ENCODE measurements at regions not wholly inside any gene's neighbourhood (a gene's known extent, or its start where the extent isn't known, plus 50 kb on each side); places are given as distances from the start of the nearest gene placed in this dataset.

DNA sequence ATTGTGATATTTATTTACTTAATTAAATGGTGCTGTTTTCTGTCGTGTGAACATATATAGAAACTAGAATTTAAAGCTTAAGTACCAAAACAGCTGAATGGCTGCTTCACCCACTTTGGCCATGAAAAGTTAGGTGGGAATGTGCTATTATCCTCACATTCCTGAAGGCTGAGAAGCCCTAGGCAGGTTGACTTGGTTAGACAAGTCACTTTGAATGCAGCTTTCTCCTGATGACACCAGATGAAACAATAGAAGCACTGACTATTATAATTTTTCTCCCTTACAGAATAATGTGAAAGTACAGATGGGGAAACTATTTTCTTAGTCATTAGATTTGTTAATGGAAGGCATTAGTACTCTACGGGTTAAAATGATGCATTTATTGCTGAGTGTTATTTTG lies 65.1 kb upstream of the C5orf46 start:
- TF ChIP-seq SUZ12 (IDR thresholded peaks at IDR 0.05) (no peak), FOXA1 (IDR thresholded peaks at IDR 0.05) (no peak), FOXK2 (IDR thresholded peaks at IDR 0.05) (no peak), TARDBP (IDR thresholded peaks at IDR 0.05) (no peak), CTBP1 (IDR thresholded peaks at IDR 0.05; ENCODE audit: borderline replicate concordance) (no peak), ZNF384 (IDR thresholded peaks at IDR 0.05) (no peak), BHLHE40 (IDR thresholded peaks at IDR 0.05; ENCODE audit: borderline replicate concordance) (no peak), FOXM1 (IDR thresholded peaks at IDR 0.05; ENCODE audit: borderline replicate concordance) (no peak), L3MBTL2 (conservative IDR thresholded peaks at IDR 0.05) (no peak), ARNT (IDR thresholded peaks at IDR 0.05) (no peak), LEF1 (IDR thresholded peaks at IDR 0.05; ENCODE audit: borderline replicate concordance) (no peak), NFRKB (IDR thresholded peaks at IDR 0.05) (no peak)

Measured in HEK293T (cell line).